Liver (tissue), 8 donors: ENCODE measurements at regions not wholly inside any gene's neighbourhood (a gene's known extent, or its start where the extent isn't known, plus 50 kb on each side); places are given as distances from the start of the nearest gene placed in this dataset.

Source experiments
- DNase-seq: peaks from one replicate; pipeline ENCODE4 v3.0.0-alpha.2; 2017; ENCODE audit warnings: low spot score
- H3K27ac ChIP-seq, 2 donors: one replicate each; pipeline ENCODE4 v1.7.0; 2013; ENCODE audit warnings: inconsistent platforms in 2 of 2, low read length in 2 of 2, control low read depth in 1 of 2, low read depth in 1 of 2, mild to moderate bottlenecking in 1 of 2
- H3K27me3 ChIP-seq, 4 donors: one replicate each; pipeline versions ENCODE4 v1.6.1 to v1.7.0; 2013; ENCODE audit warnings: low read length in 3 of 4, inconsistent platforms in 1 of 4, mild to moderate bottlenecking in 1 of 4, moderate library complexity in 1 of 4; ENCODE audit not compliant: control insufficient read depth in 4 of 4, insufficient read depth in 4 of 4
- H3K36me3 ChIP-seq, 4 donors: one replicate each; pipeline versions ENCODE4 v1.6.1 to v1.7.0; 2013; ENCODE audit warnings: low read length in 3 of 4, mild to moderate bottlenecking in 3 of 4, low read depth in 1 of 4, moderate library complexity in 1 of 4; ENCODE audit not compliant: control insufficient read depth in 4 of 4, insufficient read depth in 3 of 4
- H3K4me1 ChIP-seq, 4 donors: one replicate each; pipeline versions ENCODE4 v1.6.1 to v1.7.0; 2013; ENCODE audit warnings: low read length in 3 of 4, mild to moderate bottlenecking in 3 of 4, moderate library complexity in 1 of 4; ENCODE audit not compliant: control insufficient read depth in 4 of 4, insufficient read depth in 4 of 4
- H3K4me3 ChIP-seq, 3 donors: one replicate each; pipeline versions ENCODE4 v1.6.1 to v1.7.0; 2013; ENCODE audit warnings: low read length in 3 of 3, control low read depth in 1 of 3, low read depth in 1 of 3, mild to moderate bottlenecking in 1 of 3
- H3K9ac ChIP-seq, 2 donors: one replicate each; pipeline ENCODE4 v1.7.0; 2013; ENCODE audit warnings: low read length in 2 of 2, mild to moderate bottlenecking in 2 of 2, moderate library complexity in 2 of 2, control low read depth in 1 of 2, low read depth in 1 of 2
- H3K9me3 ChIP-seq, 4 donors: one replicate each; pipeline versions ENCODE4 v1.6.1 to v1.7.0; 2013; ENCODE audit warnings: low read length in 3 of 4; ENCODE audit not compliant: control insufficient read depth in 4 of 4
- ATF3 ChIP-seq: IDR thresholded peaks from 2 replicates; pipeline ENCODE4 v1.6.1; 2016; ENCODE audit warnings: antibody characterized with exemption
- CTCF ChIP-seq: fragments of 150-350 bp; IDR thresholded peaks from 2 replicates; pipeline ENCODE4 v1.5.1; 2017; ENCODE audit warnings: improper control_type of control experiment, low read depth, low read length; ENCODE audit not compliant: missing input control
- EGR1 ChIP-seq, 2 donors: IDR thresholded peaks; 2 replicates each; pipeline ENCODE4 v1.6.1; 2016 to 2018; ENCODE audit warnings: antibody characterized with exemption in 2 of 2, low read depth in 2 of 2
- FOXA1 ChIP-seq: IDR thresholded peaks from 2 replicates; pipeline ENCODE4 v1.6.1; 2016; ENCODE audit warnings: antibody characterized with exemption
- FOXA2 ChIP-seq: IDR thresholded peaks from 2 replicates; pipeline ENCODE4 v1.6.1; 2016; ENCODE audit warnings: antibody characterized with exemption
- HNF4A ChIP-seq, 2 donors: conservative IDR thresholded peaks; 2 replicates each; pipeline ENCODE4 v1.6.1; 2016; ENCODE audit warnings: antibody characterized with exemption in 2 of 2, mild to moderate bottlenecking in 2 of 2
- HNF4G ChIP-seq: IDR thresholded peaks from 2 replicates; pipeline ENCODE4 v1.6.1; 2016; ENCODE audit warnings: antibody characterized with exemption
- JUND ChIP-seq, 2 donors: IDR thresholded peaks; 2 replicates each; pipeline ENCODE4 v1.6.1; 2016; ENCODE audit warnings: antibody characterized with exemption in 2 of 2
- MAX ChIP-seq: IDR thresholded peaks from 2 replicates; pipeline ENCODE4 v1.6.1; 2016; ENCODE audit warnings: antibody characterized with exemption
- NR2F2 ChIP-seq: IDR thresholded peaks from 2 replicates; pipeline ENCODE4 v1.6.1; 2016; ENCODE audit warnings: antibody characterized with exemption
- RAD21 ChIP-seq, 2 donors: IDR thresholded peaks; 2 replicates each; pipeline ENCODE4 v1.6.1; 2016; ENCODE audit warnings: antibody characterized with exemption in 2 of 2, mild to moderate bottlenecking in 2 of 2
- REST ChIP-seq: IDR thresholded peaks from 2 replicates; pipeline ENCODE4 v1.6.1; 2016; ENCODE audit warnings: antibody characterized with exemption, mild to moderate bottlenecking
- RXRA ChIP-seq, 2 donors: IDR thresholded peaks; 2 replicates each; pipeline ENCODE4 v1.6.1; 2017 to 2018; ENCODE audit warnings: antibody characterized with exemption in 2 of 2, mild to moderate bottlenecking in 1 of 2
- SP1 ChIP-seq: IDR thresholded peaks from 2 replicates; pipeline ENCODE4 v1.6.1; 2018; ENCODE audit warnings: antibody characterized with exemption, mild to moderate bottlenecking
- TAF1 ChIP-seq: conservative IDR thresholded peaks from 2 replicates; pipeline ENCODE4 v1.6.1; 2016; ENCODE audit warnings: antibody characterized with exemption, mild to moderate bottlenecking
- ZBTB33 ChIP-seq: IDR thresholded peaks from 2 replicates; pipeline ENCODE4 v1.6.1; 2016; ENCODE audit warnings: antibody characterized with exemption
- WGBS: extraction: QIAGEN DNeasy Blood & Tissue Kit; methylation state at CpG from one replicate; pipeline ENCODE4 v1.1.7; 2013; 5-methylcytosine and 5-hydroxymethylcytosine counted together
- donor health status: healthy.
- donor health status: healthy.
- donor health status: healthy.
- donor health status: healthy.
- donor health status: healthy.

GRCh38 chr13:60265566-60265965 is 101.8 kb upstream of the DIAPH3 start:
- 97% methylated on average over 1 of the region's 1 CpG for WGBS
- no peak for DNase-seq
- TF ChIP-seq JUND (IDR thresholded peaks at IDR 0.05): no peak

GRCh38 chr13:60267498-60268202 is 103.9 kb upstream of the DIAPH3 start:
- H3K4me1 ChIP-seq: peaks cover 0 to 3% (median 0%) of the 10 kb centered on the region in 4 donors

More at GRCh38 chr13:60265566-60265965, 101.8 kb upstream of the DIAPH3 start:
- Histone ChIP-seq H3K27me3 (peaks cover 0 to 5% (median 1%) of the 10 kb centered on the region in 4 donors), H3K36me3 (no peaks in the 10 kb centered on the region), H3K4me3 (no peak overlapping the region), H3K9me3 (peaks cover 0 to 4% (median 1%) of the 10 kb centered on the region in 4 donors), H3K9ac (no peak overlapping the region), H3K27ac (no peak overlapping the region), H3K4me1 (peaks cover 0 to 3% (median 0%) of the 10 kb centered on the region in 4 donors)

More at GRCh38 chr13:60267498-60268202, 103.9 kb upstream of the DIAPH3 start:
- Histone ChIP-seq H3K27ac (no peak overlapping the region), H3K4me3 (peak overlapping the region in 2 of 3 donors; percentile 31 to 59), H3K36me3 (no peaks in the 10 kb centered on the region), H3K27me3 (peaks cover 0 to 5% (median 1%) of the 10 kb centered on the region in 4 donors), H3K9ac (no peak overlapping the region), H3K9me3 (peaks cover 0 to 4% (median 1%) of the 10 kb centered on the region in 4 donors)
- TF ChIP-seq ATF3 (no peak), TAF1 (no peak), JUND (IDR thresholded peaks at IDR 0.05) (no peak), HNF4G (no peak), FOXA1 (no peak), RXRA (IDR thresholded peaks at IDR 0.05) (no peak), NR2F2 (no peak), RAD21 (IDR thresholded peaks at IDR 0.05) (no peak), HNF4A (conservative IDR thresholded peaks at IDR 0.05) (no peak), CTCF (no peak), REST (no peak), MAX (no peak), EGR1 (IDR thresholded peaks at IDR 0.05; ENCODE audit: low read depth in 2 of 2) (no peak), SP1 (no peak), FOXA2 (no peak), ZBTB33 (no peak)
- 46% methylated on average over 24 of the region's 24 CpGs for WGBS
- no peak for DNase-seq
